KBM-7 (cell line): ENCODE measurements at regions not wholly inside any gene's neighbourhood (a gene's known extent, or its start where the extent isn't known, plus 50 kb on each side); places are given as distances from the start of the nearest gene placed in this dataset.

ENCODE experiments used
- DNase-seq: peaks from one replicate; pipeline ENCODE4 v3.0.0-alpha.2; 2015
- in situ Hi-C: fragments of 300-500 bp; cut with MboI; formaldehyde crosslinking; loops from 2 replicates; pipeline ENCODE4 v1.14.3; 2020; ENCODE audit warnings: low sequenced_read_pairs, low pct_unique_long_range_greater_than_20kb, mixed read lengths

- in situ Hi-C loops = loop anchor here (25.0 kb wide), 1 partner anchor 1249 kb away; no protein-coding TSS in a partner anchor
- no peak for DNase-seq
Observed at GRCh38 chr12:91388573-91388972, 206.0 kb upstream of the DCN start.

GRCh38 chr12:91387461-91388134, 205.0 kb upstream of the DCN start:
- DNase-seq = no peak
- in situ Hi-C loops = loop anchor here (25.0 kb wide), 1 partner anchor 1250 kb away; no protein-coding TSS in a partner anchor

- no peak for DNase-seq
- in situ Hi-C loops = loop anchor here (25.0 kb wide), 1 partner anchor 1252 kb away; no protein-coding TSS in a partner anchor
Observed at GRCh38 chr12:91384806-91385205, 202.2 kb upstream of the DCN start.

- in situ Hi-C loops = loop anchor here (25.0 kb wide), 1 partner anchor 1253 kb away; no protein-coding TSS in a partner anchor
Observed at GRCh38 chr12:91384366-91384765, 201.7 kb upstream of the DCN start.

GRCh38 chr12:91383099-91383498, 200.5 kb upstream of the DCN start:
- no peak for DNase-seq
- in situ Hi-C loops = loop anchor here (25.0 kb wide), 1 partner anchor 1254 kb away; no protein-coding TSS in a partner anchor

More at GRCh38 chr12:91384366-91384765, 201.7 kb upstream of the DCN start:
- no peak for DNase-seq

- in situ Hi-C loops = loop anchor here (25.0 kb wide), 1 partner anchor 1255 kb away; no protein-coding TSS in a partner anchor
Observed at GRCh38 chr12:91382081-91382543, 199.5 kb upstream of the DCN start.

GRCh38 chr12:91381309-91381804, 198.7 kb upstream of the DCN start:
- DNase-seq = no peak
- in situ Hi-C loops = loop anchor here (25.0 kb wide), 1 partner anchor 1256 kb away; no protein-coding TSS in a partner anchor

More at GRCh38 chr12:91382081-91382543, 199.5 kb upstream of the DCN start:
- peak; percentile 76 for DNase-seq

- in situ Hi-C loops = loop anchor here (25.0 kb wide), 1 partner anchor 1257 kb away; no protein-coding TSS in a partner anchor
- no peak for DNase-seq
Observed at GRCh38 chr12:91380631-91381030, 198.0 kb upstream of the DCN start.

GRCh38 chr12:91379051-91379775, 196.6 kb upstream of the DCN start:
- in situ Hi-C loops = loop anchor here (25.0 kb wide), 1 partner anchor 1258 kb away; no protein-coding TSS in a partner anchor

GRCh38 chr12:91377436-91377835, 194.8 kb upstream of the DCN start:
- no peak for DNase-seq
- in situ Hi-C loops = loop anchor here (25.0 kb wide), 1 partner anchor 1260 kb away; no protein-coding TSS in a partner anchor

More at GRCh38 chr12:91379051-91379775, 196.6 kb upstream of the DCN start:
- DNase-seq = no peak

- in situ Hi-C loops = loop anchor here (25.0 kb wide), 1 partner anchor 386 kb away; no protein-coding TSS in a partner anchor
- no peak for DNase-seq
Observed at GRCh38 chr12:91373086-91373485, 190.5 kb upstream of the DCN start.

GRCh38 chr12:91370086-91370868, 187.7 kb upstream of the DCN start:
- in situ Hi-C loops = loop anchor here (25.0 kb wide), 1 partner anchor 383 kb away; no protein-coding TSS in a partner anchor
- DNase-seq = peak; percentile 13

- in situ Hi-C loops = loop anchor here (25.0 kb wide), 1 partner anchor 381 kb away; no protein-coding TSS in a partner anchor
- DNase-seq = no peak
Observed at GRCh38 chr12:91368613-91369012, 186.0 kb upstream of the DCN start.

GRCh38 chr12:91367234-91367849, 184.7 kb upstream of the DCN start:
- DNase-seq = peak; percentile 28
- in situ Hi-C loops = loop anchor here (25.0 kb wide), 1 partner anchor 380 kb away; no protein-coding TSS in a partner anchor

- in situ Hi-C loops = loop anchor here (25.0 kb wide), 1 partner anchor 377 kb away; no protein-coding TSS in a partner anchor
- DNase-seq = no peak
Observed at GRCh38 chr12:91364471-91365184, 182.0 kb upstream of the DCN start.

GRCh38 chr12:91361864-91362263, 179.2 kb upstream of the DCN start:
- in situ Hi-C loops = loop anchor here (25.0 kb wide), 1 partner anchor 375 kb away; no protein-coding TSS in a partner anchor
- DNase-seq = peak; percentile 61

GRCh38 chr12:91357381-91357780, 174.8 kb upstream of the DCN start:
- DNase-seq = no peak
- in situ Hi-C loops = loop anchor here (25.0 kb wide), 1 partner anchor 370 kb away; no protein-coding TSS in a partner anchor
